IMR-90 (cell line): ENCODE measurements at regions not wholly inside any gene's neighbourhood (a gene's known extent, or its start where the extent isn't known, plus 50 kb on each side); places are given as distances from the start of the nearest gene placed in this dataset.

Experiments used
- CHD1 ChIP-seq: IDR thresholded peaks from 2 replicates; pipeline ENCODE4 v1.6.1; 2012; ENCODE audit warnings: low read depth, low read length, improper control_type of control experiment
- CTCF ChIP-seq: conservative IDR thresholded peaks from 2 replicates; pipeline ENCODE4 v1.5.1; 2012; ENCODE audit warnings: mild to moderate bottlenecking, low read depth, low read length, improper control_type of control experiment
- POLR2A ChIP-seq: IDR thresholded peaks from 2 replicates; pipeline ENCODE4 v1.6.1; 2012; ENCODE audit warnings: mild to moderate bottlenecking, low read depth, low read length
- RAD21 ChIP-seq: IDR thresholded peaks from 2 replicates; pipeline ENCODE4 v1.6.1; 2012; ENCODE audit warnings: low read length, improper control_type of control experiment
- RFX5 ChIP-seq: IDR thresholded peaks from 2 replicates; pipeline ENCODE4 v1.8.0; 2012; ENCODE audit warnings: low read depth, mild to moderate bottlenecking, low read length, moderate library complexity
- TF ChIP-seq, protein P1 (sequence below): fragments of 150-350 bp; IDR thresholded peaks from 2 replicates; pipeline ENCODE4 v1.6.1; 2017; ENCODE audit warnings: mild to moderate bottlenecking, antibody characterized with exemption, low read length, low read depth

DNA sequence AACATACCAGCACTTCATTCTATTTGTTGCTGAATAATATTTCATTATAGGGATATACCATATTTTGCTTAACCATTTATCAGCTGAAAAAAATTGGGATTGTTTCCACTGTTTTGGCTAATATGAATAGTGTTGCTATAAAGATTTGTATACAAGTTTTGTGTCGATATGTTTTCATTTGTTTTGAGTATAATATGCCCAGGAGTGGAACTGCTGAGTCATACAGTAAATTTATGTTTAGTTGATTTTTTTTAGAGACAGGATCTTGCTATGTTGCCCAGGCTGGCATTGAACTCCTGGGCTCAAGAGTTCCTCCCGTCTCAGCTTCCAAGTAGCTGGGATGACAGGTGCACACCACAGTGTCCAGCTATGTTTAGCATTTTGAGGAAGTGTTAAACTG, 131.5 kb upstream of the TMCC3 start:
- TF ChIP-seq CTCF, result no peak
- no peak for TF ChIP-seq POLR2A
- TF ChIP-seq, protein P1, sequence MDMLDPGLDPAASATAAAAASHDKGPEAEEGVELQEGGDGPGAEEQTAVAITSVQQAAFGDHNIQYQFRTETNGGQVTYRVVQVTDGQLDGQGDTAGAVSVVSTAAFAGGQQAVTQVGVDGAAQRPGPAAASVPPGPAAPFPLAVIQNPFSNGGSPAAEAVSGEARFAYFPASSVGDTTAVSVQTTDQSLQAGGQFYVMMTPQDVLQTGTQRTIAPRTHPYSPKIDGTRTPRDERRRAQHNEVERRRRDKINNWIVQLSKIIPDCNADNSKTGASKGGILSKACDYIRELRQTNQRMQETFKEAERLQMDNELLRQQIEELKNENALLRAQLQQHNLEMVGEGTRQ, result no peak
- TF ChIP-seq RFX5, result no peak
- no peak for TF ChIP-seq CHD1
- no peak for TF ChIP-seq RAD21
